ENCODE measurements at regions not wholly inside any gene's neighbourhood (a gene's known extent, or its start where the extent isn't known, plus 50 kb on each side); places are given as distances from the start of the nearest gene placed in this dataset.

DNA sequence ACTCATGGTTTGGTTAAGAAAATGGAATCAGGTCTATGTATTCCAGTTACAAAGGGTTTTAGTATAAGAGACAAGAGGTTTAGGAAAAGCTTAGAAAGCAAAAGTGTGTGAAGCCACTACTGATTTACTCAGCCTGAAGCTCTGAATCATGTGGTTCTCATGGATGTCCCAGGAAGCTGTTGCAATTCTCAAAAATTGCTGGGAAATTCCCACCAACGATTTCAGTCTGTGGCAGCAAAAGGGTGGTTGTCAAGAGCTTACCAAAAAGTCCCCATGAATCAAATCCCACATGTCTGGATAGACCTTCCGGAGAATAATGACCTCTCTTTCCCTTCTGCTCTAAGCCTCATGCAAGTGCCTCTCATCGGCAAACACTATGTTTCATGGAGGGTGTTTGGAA lies 929.9 kb downstream of the TLE4 start:
- no peak for TF ChIP-seq MYC (IDR thresholded peaks at IDR 0.05; ENCODE audit: low read depth, low read length)
- TF ChIP-seq, protein P1, sequence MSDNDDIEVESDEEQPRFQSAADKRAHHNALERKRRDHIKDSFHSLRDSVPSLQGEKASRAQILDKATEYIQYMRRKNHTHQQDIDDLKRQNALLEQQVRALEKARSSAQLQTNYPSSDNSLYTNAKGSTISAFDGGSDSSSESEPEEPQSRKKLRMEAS (IDR thresholded peaks at IDR 0.05; ENCODE audit: low read depth, low read length), result no peak
- no peak for TF ChIP-seq CTCF (IDR thresholded peaks at IDR 0.05; ENCODE audit: low read depth, low read length)
- TF ChIP-seq POLR2A (IDR thresholded peaks at IDR 0.05; ENCODE audit: extremely low read depth, insufficient read length), result no peak
- H3K4me3 ChIP-seq (ENCODE audit: low read depth, low read length), result no peak overlapping the region
- DNase-seq (ENCODE audit: low read depth), result no peak

DNA sequence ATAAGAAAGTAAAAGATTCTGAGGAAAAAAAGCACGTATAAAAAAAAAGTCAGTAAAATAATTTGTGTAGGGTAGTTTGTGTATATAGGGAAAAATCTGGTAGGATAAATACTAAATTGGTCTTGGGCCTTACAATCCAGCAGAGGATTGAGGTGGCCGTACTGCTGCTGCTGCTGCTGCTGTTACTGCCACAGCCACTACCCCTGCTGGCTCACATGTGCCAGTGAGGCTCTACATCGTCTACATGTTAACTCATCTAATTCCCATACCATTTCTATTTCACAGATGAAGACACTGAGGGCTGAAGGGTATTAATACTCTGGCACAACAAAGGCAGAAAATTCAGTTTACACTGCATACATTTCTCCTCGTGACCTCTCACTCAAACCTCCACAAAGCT lies 928.5 kb downstream of the TLE4 start:
- H3K4me3 ChIP-seq (ENCODE audit: low read depth, low read length), result no peak overlapping the region
- DNase-seq (ENCODE audit: low read depth), result no peak
- TF ChIP-seq, protein P1 (IDR thresholded peaks at IDR 0.05; ENCODE audit: low read depth, low read length), result no peak
- TF ChIP-seq POLR2A (IDR thresholded peaks at IDR 0.05; ENCODE audit: extremely low read depth, insufficient read length), result no peak
- TF ChIP-seq MYC (IDR thresholded peaks at IDR 0.05; ENCODE audit: low read depth, low read length), result no peak
- TF ChIP-seq CTCF (IDR thresholded peaks at IDR 0.05; ENCODE audit: low read depth, low read length), result no peak

GRCh38 chr9:80498001-80498555 lies 926.3 kb downstream of the TLE4 start:
- DNase-seq (ENCODE audit: low read depth), result no peak
- no peak overlapping the region for H3K4me3 ChIP-seq (ENCODE audit: low read depth, low read length)
- TF ChIP-seq CTCF (IDR thresholded peaks at IDR 0.05; ENCODE audit: low read depth, low read length), result no peak
- TF ChIP-seq, protein P1 (IDR thresholded peaks at IDR 0.05; ENCODE audit: low read depth, low read length), result no peak
- TF ChIP-seq MYC (IDR thresholded peaks at IDR 0.05; ENCODE audit: low read depth, low read length), result no peak
- TF ChIP-seq POLR2A (IDR thresholded peaks at IDR 0.05; ENCODE audit: extremely low read depth, insufficient read length), result no peak

GRCh38 chr9:80496901-80497556 lies 925.3 kb downstream of the TLE4 start:
- DNase-seq (ENCODE audit: low read depth), result no peak
- TF ChIP-seq MYC (IDR thresholded peaks at IDR 0.05; ENCODE audit: low read depth, low read length) (no peak), CTCF (IDR thresholded peaks at IDR 0.05; ENCODE audit: low read depth, low read length) (no peak), POLR2A (IDR thresholded peaks at IDR 0.05; ENCODE audit: extremely low read depth, insufficient read length) (no peak)
- TF ChIP-seq, protein P1 (IDR thresholded peaks at IDR 0.05; ENCODE audit: low read depth, low read length), result no peak
- H3K4me3 ChIP-seq (ENCODE audit: low read depth, low read length), result no peak overlapping the region

DNA sequence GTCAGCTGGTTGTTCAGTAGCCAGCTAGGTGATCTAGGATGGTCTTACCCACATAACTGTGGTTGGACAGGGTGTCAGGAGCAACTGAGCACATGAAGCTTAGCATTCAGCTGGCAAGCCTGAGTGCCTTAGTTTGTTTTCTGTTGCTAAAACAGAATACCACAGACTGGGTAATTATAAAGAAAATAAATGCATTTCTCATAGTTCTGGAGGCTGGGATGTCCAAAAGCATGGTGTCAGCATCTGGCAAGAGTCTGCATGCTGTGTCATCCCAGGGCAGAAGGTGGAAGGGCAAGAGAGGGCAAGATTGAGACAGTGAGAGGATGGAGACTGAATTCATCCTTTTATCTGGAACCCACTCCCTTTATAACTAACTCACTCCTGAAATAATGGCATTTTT lies 921.5 kb downstream of the TLE4 start:
- H3K4me3 ChIP-seq (ENCODE audit: low read depth, low read length), result no peak overlapping the region
- DNase-seq (ENCODE audit: low read depth), result no peak
- TF ChIP-seq, protein P1 (IDR thresholded peaks at IDR 0.05; ENCODE audit: low read depth, low read length), result no peak
- TF ChIP-seq MYC (IDR thresholded peaks at IDR 0.05; ENCODE audit: low read depth, low read length), result no peak
- no peak for TF ChIP-seq POLR2A (IDR thresholded peaks at IDR 0.05; ENCODE audit: extremely low read depth, insufficient read length)
- no peak for TF ChIP-seq CTCF (IDR thresholded peaks at IDR 0.05; ENCODE audit: low read depth, low read length)
